Motor neuron (in vitro differentiated cells): ENCODE measurements at regions not wholly inside any gene's neighbourhood (a gene's known extent, or its start where the extent isn't known, plus 50 kb on each side); places are given as distances from the start of the nearest gene placed in this dataset.
"Not testable (repeated sequence)": the region's sequence is repeated elsewhere in the genome, so short reads cannot be mapped to it uniquely, and the experiment has no call there.

Experiments
- ATAC-seq, 8 experiments: fragments of 200-7000 bp; cut with Tn5 transposase; replicated peaks in 6 of 8; 2 replicates each; pipeline ENCODE4 v1.8.0; 2021; ENCODE audit warnings: mild to moderate bottlenecking in 8 of 8, moderate library complexity in 8 of 8
- H3K27ac ChIP-seq, 2 donors: fragments of 250-450 bp; sonication (Bioruptor Pico); 2 replicates each; pipeline ENCODE4 v1.9.0; 2021; ENCODE audit warnings: antibody characterized with exemption in 2 of 2, mild to moderate bottlenecking in 2 of 2, moderate library complexity in 1 of 2
- H3K4me1 ChIP-seq, 2 donors: fragments of 250-450 bp; sonication (Bioruptor Pico); replicated peaks in 1 of 2; 2 replicates each; pipeline ENCODE4 v1.6.1; 2021; ENCODE audit warnings: antibody characterized with exemption in 2 of 2, mild to moderate bottlenecking in 2 of 2, moderate library complexity in 1 of 2
- H3K4me3 ChIP-seq, 5 donors: fragments of 250-450 bp; sonication (Bioruptor Pico); 2 replicates each; pipeline ENCODE4 v1.9.0; 2021; ENCODE audit warnings: antibody characterized with exemption in 5 of 5, mild to moderate bottlenecking in 5 of 5, moderate library complexity in 4 of 5
- WGBS, 10 experiments: fragments of 450-650 bp; shearing (Covaris generic); methylation state at CpG; one replicate each; pipeline ENCODE4 v1.0.0; 2022; 5-methylcytosine and 5-hydroxymethylcytosine counted together
- in situ Hi-C, 9 experiments: fragments of 400-800 bp; cut with MboI; loops; one replicate each; pipeline ENCODE4 v1.15.0; 2021; ENCODE audit warnings: low sequenced_read_pairs in 9 of 9, low pct_unique_long_range_greater_than_20kb in 2 of 9; ENCODE audit not compliant: unreplicated experiment in 9 of 9

DNA sequence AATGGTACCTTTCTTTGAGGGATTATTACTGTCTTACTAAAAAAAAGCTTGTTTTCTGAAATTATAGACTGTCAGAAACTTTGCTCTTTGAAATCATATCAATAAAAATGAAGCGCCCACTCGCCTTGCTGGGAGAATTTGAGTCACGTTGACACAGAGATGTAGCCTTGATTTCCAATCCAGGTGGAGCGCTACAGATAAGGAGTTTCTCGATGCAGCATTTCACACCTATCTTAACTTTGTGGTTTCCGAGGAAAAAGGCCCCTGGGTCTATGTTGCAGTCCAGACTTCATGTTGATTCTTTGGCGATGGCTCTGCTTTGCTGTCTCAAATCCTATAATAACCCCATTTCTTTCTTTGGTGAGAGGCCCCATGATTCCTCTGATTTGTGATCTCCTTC is 158.1 kb upstream of the ARG1 start:
- H3K27ac ChIP-seq: no peak overlapping the region
- peaks cover 3 to 15% of the 10 kb centered on the region in 2 donors for H3K4me1 ChIP-seq
- no peak for ATAC-seq
- H3K4me3 ChIP-seq: no peak overlapping the region
- in situ Hi-C loops: no loop called here
- 64 to 100% (median 88%) methylated on average over 1 to 6 of the region's 7 CpGs for WGBS, 10 experiments

- ATAC-seq: no peak
- Histone ChIP-seq H3K4me3 (no peak overlapping the region), H3K4me1 (peaks cover 3 to 4% of the 10 kb centered on the region in 2 donors), H3K27ac (no peak overlapping the region)
- WGBS, 10 experiments: 14 to 100% (median 86%) methylated on average over 1 to 4 of the region's 5 CpGs; no CpG with 5 or more reads in 2 of the 10 experiments
- in situ Hi-C loops: no loop called here
Measured at GRCh38 chr6:131418441-131418840, 154.6 kb upstream of the ARG1 start.

DNA sequence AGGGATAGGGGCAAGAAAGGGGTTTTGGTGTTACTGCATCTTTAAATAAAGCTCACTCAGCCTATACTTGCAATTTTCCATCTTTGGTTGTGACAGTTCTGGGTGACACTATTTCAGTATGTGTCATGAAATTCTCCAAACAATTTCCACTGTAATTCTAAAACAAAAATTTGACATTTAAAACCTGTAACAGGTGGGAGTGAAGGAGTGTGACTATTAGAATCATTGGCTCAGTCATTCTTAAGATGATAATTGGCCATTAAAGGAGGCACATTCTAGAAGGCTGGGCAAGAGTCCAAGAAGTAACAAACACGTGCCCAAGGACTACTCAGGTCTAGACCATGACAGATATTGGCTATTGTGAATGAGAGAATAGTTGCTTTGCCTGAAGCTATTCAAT is 153.3 kb upstream of the ARG1 start:
- in situ Hi-C loops: no loop called here
- 40 to 80% (median 71%) methylated on average over 1 of the region's 1 CpG; no CpG with 5 or more reads in 5 of the 10 experiments for WGBS, 10 experiments
- Histone ChIP-seq H3K4me3 (no peak overlapping the region), H3K4me1 (peaks cover 2 to 3% of the 10 kb centered on the region in 2 donors), H3K27ac (no peak overlapping the region)
- peak in 2 of 8 experiments; percentile 40 to 61 for ATAC-seq

- H3K4me3 ChIP-seq: no peak overlapping the region
- peak in 3 of 8 experiments; percentile 14 to 71 (median 55) for ATAC-seq
- peaks cover 2 to 3% of the 10 kb centered on the region in 2 donors for H3K4me1 ChIP-seq
- in situ Hi-C loops: no loop called here
- no peak overlapping the region for H3K27ac ChIP-seq
Measured at GRCh38 chr6:131424016-131424415, 149.0 kb upstream of the ARG1 start.

DNA sequence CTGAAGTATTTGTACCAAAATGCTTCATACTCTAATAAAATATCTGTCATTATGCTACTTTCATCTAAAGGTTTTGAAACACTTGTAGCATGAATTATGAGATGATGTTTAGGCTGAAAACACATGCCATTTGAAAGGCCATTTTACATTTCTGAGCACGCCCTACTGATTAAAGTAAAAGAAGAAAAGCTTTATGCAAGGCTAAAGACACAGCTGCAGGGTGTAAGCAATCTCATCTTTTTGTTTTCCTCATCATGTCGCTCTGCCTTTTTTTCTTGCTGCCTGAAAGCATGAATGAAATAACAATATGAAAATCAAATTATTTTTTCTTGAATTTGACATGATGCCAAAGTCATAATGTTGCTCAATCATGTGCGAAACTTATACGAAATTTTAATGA is 148.6 kb upstream of the ARG1 start:
- in situ Hi-C loops: no loop called here
- 3 to 97% (median 71%) methylated on average over 3 to 4 of the region's 4 CpGs for whole genome bisulfite sequencing, 10 experiments
- peak in 3 of 8 experiments; percentile 75 to 94 (median 84) for ATAC-seq
- no peak overlapping the region for H3K4me3 ChIP-seq
- H3K27ac ChIP-seq: no peak overlapping the region
- H3K4me1 ChIP-seq: peaks cover 2 to 3% of the 10 kb centered on the region in 2 donors

DNA sequence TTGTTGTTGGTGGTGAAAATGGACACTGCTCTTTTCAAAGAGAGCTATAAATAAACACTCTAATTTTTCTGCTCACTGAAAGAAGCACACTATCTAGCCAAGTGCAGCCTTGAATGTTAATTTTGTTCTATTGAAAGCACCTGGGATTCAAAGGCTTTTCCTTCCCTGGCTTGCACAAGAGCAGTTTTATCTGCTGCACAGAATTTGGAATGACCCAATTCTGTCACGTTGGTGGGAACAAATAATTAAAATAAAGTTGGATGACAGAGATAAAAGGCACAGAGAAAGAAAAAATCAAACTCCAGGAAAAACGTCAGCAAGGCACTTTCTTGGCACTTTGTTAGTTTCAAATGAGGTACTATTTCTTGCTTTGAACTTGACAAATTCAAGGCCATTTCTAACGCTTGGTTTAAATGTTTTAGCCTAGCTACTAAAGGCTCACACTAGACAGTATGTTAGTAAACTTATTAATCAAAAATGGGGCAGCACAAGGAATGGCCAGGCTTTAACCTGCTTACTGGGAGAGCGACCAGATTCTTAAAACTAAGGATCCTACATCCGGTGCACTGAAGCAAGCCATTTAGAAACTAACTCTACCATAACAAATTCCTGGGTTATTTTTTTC is 145.5 kb upstream of the ARG1 start:
- ATAC-seq: peak in 3 of 8 experiments; percentile 54 to 88 (median 72)
- in situ Hi-C loops: no loop called here
- no peak overlapping the region for H3K4me3 ChIP-seq
- H3K4me1 ChIP-seq: peaks cover 2 to 3% of the 10 kb centered on the region in 2 donors
- H3K27ac ChIP-seq: no peak overlapping the region
- WGBS, 10 experiments: 14 to 81% (median 46%) methylated on average over 1 to 5 of the region's 5 CpGs

- WGBS, 10 experiments: 20 to 100% (median 80%) methylated on average over 1 to 2 of the region's 4 CpGs; no CpG with 5 or more reads in 5 of the 10 experiments
Measured at GRCh38 chr6:131430531-131430930, 142.5 kb upstream of the ARG1 start.

GRCh38 chr6:131431718-131432117 is 141.3 kb upstream of the ARG1 start:
- in situ Hi-C loops: no loop called here
- Histone ChIP-seq H3K4me3 (no peak overlapping the region), H3K4me1 (peaks cover 2 to 3% of the 10 kb centered on the region in 2 donors), H3K27ac (no peak overlapping the region)
- no peak for ATAC-seq
- WGBS, 10 experiments: 36 to 95% (median 74%) methylated on average over 1 to 2 of the region's 2 CpGs

More at GRCh38 chr6:131430531-131430930, 142.5 kb upstream of the ARG1 start:
- no peak overlapping the region for H3K27ac ChIP-seq
- in situ Hi-C loops: no loop called here
- peaks cover 2 to 3% of the 10 kb centered on the region in 2 donors for H3K4me1 ChIP-seq
- peak in 1 of 8 experiments; percentile 19 for ATAC-seq
- H3K4me3 ChIP-seq: no peak overlapping the region

DNA sequence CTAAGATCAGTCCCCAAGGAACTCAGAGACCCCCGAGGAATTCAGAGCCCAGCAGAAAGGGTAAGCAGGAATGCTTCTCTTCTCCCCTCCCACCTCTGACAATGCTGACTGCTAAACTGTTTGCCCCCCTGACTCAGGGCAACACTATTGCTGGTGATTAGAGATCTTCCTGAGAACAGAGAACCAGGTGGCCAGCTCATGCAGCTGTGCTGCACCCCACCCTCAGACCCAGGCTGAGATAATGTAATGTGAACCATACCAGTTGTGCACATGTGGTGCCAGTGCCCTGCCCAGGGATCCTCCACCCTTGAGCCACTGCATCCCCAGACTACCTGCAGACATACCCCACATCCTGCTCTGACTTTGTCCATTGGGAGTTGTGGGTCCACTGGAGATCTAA is 139.1 kb upstream of the ARG1 start:
- in situ Hi-C loops: no loop called here
- Histone ChIP-seq H3K4me3 (no peak overlapping the region), H3K4me1 (peaks cover 2 to 3% of the 10 kb centered on the region in 2 donors), H3K27ac (no peak overlapping the region)
- WGBS, 10 experiments: 60 to 100% (median 88%) methylated on average over 1 of the region's 1 CpG; no CpG with 5 or more reads in 7 of the 10 experiments
- ATAC-seq: peak in 2 of 8 experiments; percentile 28 to 74

DNA sequence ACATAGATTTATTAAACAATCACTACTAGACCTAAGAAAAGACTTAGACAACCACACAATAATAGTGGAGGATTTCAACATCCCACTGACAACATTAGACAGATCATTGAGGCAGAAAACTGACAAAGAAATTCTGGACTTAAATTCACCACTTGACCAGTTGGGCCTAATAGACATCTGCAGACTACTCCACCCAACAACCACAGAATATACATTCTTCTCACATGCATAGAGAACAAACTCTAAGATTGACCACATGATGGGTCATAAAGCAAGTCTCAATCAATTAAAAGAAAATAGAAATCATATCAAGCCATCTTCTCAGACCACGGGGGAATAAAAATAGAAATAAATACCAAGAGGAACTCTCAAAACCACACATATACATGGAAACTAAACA is 136.7 kb upstream of the ARG1 start:
- peak in 2 of 8 experiments; percentile 58 to 87 for ATAC-seq
- Histone ChIP-seq H3K27ac (no peak overlapping the region), H3K4me1 (peaks cover 2 to 3% of the 10 kb centered on the region in 2 donors), H3K4me3 (no peak overlapping the region)
- in situ Hi-C loops: no loop called here
- WGBS, 10 experiments: 0 to 100% (median 69%) methylated on average over 1 of the region's 1 CpG; no CpG with 5 or more reads in 3 of the 10 experiments

GRCh38 chr6:131443014-131443413 is 130.0 kb upstream of the ARG1 start:
- H3K27ac ChIP-seq: no peak overlapping the region
- H3K4me1 ChIP-seq: no peaks in the 10 kb centered on the region
- WGBS, 10 experiments: 80 to 100% (median 83%) methylated on average over 1 to 3 of the region's 3 CpGs; no CpG with 5 or more reads in 5 of the 10 experiments
- in situ Hi-C loops: no loop called here
- ATAC-seq: no peak
- no peak overlapping the region for H3K4me3 ChIP-seq

DNA sequence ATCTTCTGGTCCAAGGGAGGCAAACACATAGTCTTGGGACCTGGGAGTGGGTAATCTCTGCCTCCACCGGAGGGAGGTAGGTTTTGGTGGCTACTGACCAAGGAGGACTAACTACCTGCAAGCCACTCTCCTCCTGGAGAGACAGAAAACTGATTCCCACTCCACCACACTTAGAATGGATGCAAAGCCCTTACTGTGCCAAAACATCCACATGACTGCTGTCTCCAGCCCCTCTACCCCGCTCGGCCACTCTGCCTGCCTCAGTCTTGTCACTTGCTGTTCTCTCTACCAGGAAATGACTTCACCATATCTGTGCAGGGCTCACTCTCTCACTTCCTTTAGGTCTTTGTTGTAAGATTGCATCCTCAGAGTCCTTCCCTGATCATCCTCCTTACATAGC is 129.5 kb upstream of the ARG1 start:
- ATAC-seq: no peak
- in situ Hi-C loops: no loop called here

DNA sequence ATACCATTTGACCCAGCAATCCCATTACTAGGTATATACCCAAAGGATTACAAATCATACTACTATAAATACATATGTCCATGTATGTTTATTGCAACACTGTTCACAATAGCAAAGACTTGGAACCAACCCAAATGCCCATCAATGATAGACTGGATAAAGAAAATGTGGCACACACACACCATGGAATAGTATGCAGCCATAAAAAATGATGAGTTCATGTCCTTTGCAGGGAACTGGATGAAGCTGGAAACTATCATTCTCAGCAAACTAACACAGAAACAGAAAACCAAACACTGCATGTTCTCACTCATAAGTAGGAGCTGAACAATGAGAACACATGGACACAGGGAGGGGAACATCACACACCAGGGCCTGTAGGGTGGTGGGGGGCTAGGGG is 127.7 kb upstream of the ARG1 start:
- H3K4me1 ChIP-seq, H3K27ac ChIP-seq, ATAC-seq, in situ Hi-C loops, H3K4me3 ChIP-seq: not testable (repeated sequence)

More for the DNA sequence above, 129.5 kb upstream of the ARG1 start:
- Histone ChIP-seq H3K27ac (no peak overlapping the region), H3K4me1 (no peaks in the 10 kb centered on the region), H3K4me3 (no peak overlapping the region)
- 74 to 100% (median 82%) methylated on average over 1 to 3 of the region's 3 CpGs; no CpG with 5 or more reads in 6 of the 10 experiments for WGBS, 10 experiments

DNA sequence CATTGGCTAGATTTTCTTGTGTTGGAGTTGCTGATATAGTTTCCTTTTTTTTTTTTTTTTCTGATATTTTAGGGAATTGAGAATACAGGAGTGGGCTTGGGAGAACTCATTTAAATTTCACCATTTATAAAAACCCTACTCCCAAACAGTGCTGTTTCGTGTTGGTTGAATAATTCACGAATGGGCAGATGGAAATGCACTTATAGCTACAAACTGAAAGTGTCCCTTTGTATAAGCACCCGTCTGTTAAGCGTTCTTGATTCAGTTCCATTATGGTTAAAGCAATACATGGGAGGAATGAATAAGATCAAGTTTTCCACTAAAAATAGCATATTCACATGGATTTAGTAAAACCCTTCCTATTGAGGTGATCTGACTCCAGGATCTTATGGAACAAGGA is 122.2 kb upstream of the ARG1 start:
- H3K27ac ChIP-seq: no peak overlapping the region
- no peak overlapping the region for H3K4me3 ChIP-seq
- WGBS, 10 experiments: 11 to 100% (median 79%) methylated on average over 1 to 4 of the region's 4 CpGs; no CpG with 5 or more reads in 1 of the 10 experiments
- in situ Hi-C loops: no loop called here
- H3K4me1 ChIP-seq: peaks cover 0 to 5% of the 10 kb centered on the region in 2 donors
- peak in 1 of 8 experiments; percentile 34 for ATAC-seq
